ENCODE measurements at regions not wholly inside any gene's neighbourhood (a gene's known extent, or its start where the extent isn't known, plus 50 kb on each side); places are given as distances from the start of the nearest gene placed in this dataset.

DNA sequence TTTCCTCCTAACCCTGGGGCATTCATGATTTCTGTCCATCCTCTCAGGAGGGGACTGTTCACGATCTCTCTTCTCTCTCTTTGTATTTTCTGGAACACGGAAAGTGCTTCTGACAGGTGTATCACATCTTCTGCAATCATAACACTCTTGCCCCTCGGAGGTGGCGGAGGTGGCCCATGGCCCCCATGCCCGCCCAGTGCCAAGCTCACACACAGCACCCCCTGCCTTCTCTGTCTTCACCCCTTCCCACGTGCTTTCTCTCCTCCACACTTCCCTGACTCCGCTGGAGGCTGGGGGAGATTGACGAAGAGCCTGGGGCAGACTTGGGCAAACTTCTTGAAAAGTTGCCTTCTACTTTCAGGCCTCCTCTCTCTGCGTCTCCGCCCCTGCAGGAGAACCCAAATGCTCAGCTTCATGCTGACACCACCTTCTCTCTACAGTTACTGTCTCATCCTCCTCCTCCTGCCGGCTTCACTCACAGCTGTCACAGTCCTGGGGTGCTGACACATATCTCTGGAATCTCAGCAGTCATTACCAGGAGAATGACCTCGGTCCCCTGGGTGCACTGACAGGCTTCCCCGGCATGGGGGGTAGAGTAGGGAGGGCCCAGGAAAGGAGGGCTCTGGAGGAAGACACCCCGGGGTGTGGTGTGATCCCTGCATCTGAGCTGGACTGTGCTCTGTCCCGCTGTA lies 127.1 kb downstream of the ENGASE start:
- DNase-seq (ENCODE audit: low read depth in 2 of 2): no peak

DNA sequence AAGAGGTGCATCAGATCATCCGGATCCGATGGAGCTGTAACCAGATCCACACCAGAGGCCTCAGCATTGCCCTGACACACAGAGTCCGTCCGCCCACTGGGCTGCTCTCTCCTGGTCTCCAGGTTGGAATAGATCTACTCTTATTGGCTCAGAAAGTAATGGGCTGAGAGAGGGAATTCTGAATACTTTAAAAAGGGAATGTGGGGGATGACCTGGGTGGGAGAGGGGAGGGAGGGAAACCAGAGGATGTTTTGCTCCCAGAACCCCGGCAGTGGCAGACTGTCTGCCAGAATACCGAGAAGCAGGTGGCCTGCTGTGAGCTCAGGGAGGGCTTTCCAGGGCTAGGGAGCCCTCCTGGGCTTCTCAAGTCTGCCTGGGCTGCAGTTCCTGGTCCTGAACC lies 126.5 kb downstream of the ENGASE start:
- no peak for DNase-seq (ENCODE audit: low read depth in 2 of 2)

DNA sequence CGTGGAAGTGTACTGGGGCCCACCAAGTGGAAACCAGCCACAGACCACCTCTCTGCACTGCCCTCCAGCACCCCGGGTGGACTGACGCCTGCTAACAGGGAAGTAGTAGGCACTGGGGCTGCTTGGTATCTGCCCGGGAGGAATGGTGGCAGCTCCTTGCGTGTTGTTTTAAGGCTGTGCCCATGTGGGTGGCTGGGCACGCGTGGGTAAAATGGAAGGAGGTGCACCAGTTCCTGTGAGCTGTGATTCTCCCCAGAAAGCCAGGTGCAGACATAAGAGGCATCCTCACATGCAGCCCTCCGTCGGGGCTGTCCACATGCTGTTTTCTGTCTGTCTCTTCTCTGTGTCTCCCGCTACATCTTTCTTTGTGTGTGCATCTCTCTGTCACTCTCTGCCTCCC lies 122.3 kb downstream of the ENGASE start:
- DNase-seq (ENCODE audit: low read depth in 2 of 2): no peak

DNA sequence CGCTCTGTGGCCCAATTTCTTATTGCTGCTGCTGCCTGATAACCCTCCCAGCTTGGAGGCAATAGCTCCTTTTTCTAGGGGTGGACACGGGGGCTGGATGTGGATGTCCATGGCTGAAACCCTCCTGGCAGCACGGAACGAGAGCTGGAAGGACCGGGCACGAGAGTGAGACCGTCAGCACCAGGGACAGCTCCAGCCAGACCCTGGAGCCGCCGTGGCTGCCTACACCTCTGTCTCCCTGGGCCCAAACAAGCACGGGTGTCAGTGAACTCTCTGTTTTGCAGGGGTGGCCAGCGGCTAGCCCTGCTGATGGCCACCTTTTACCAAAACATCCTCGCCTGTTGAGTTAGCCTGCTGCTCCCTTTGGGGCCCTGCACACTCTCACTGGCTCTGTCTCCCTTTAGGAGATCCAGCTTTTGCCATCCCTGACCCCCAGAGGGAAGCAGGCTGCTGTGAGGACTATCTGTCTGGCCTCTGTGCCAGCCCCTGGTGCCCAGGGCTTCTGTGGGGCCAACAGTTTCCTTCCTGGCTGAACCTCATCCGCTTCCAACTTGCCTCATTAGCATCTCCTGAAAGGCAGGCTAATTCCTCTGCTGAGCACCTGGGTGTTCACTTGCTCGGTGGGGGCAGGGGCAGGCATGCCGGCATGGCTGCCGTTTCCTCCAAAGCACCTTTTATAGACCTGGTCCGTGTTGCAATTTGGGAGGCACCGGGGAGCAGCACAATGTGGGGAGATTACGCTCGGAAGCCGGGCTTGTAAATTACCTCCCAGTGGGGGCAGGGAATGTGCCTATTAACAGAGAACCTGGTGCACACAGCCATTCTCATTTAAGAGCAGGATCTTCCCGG lies 118.1 kb downstream of the ENGASE start:
- DNase-seq (ENCODE audit: low read depth in 2 of 2): peak in 1 of 2 donors; percentile 16

DNA sequence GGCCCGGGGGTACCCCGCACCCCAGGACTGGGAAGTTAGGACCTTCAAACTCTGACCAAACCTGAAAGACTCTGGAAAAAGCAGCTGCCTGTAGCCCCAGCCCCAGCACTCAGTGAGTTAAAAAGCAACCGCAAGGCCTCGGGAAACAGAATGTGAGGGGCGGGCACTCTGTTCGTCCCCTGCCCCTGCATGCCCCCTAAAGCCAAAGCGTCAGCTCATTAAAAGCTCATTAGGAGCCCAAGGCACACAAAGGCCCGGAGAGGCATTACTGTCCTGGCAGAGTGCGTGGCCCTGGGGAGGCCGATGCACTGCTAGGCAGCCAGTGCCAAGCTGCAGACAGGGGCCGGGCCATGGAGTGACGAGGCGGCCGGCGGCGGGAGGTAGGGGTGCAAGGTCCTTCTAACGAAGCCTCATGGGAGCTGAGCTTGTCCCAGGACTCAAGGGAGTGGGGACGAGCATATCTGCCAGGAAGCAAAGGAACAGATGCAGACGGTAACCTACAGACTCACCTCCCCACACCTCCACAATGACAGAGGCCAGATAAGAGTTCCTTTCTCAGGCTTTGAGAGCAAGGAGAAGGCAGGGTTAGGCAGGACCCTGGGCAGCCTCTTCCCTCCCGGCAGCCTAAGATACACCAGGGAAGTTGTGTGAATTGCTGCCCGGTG lies 116.8 kb downstream of the ENGASE start:
- no peak for DNase-seq (ENCODE audit: low read depth in 2 of 2)

DNA sequence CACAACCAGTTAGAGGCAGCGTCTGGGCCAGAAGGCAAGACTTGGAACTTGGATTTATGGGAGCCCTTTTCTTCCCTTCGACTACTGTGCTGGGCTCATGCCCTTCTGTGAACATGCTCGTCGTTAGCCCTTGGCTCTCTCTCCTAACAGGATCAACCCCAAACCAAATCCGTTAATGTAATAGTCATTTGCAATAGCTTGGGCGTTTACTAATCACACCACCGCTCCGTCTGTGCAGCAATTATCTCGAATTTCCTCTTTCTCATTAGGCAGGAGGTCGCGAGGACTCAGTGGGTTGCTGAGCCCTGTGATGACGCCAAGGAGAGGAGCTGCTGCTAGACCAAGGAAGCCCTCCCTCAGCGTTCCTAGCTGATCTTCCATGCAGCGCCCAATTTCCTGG lies 114.7 kb downstream of the ENGASE start:
- no peak for DNase-seq (ENCODE audit: low read depth in 2 of 2)

DNA sequence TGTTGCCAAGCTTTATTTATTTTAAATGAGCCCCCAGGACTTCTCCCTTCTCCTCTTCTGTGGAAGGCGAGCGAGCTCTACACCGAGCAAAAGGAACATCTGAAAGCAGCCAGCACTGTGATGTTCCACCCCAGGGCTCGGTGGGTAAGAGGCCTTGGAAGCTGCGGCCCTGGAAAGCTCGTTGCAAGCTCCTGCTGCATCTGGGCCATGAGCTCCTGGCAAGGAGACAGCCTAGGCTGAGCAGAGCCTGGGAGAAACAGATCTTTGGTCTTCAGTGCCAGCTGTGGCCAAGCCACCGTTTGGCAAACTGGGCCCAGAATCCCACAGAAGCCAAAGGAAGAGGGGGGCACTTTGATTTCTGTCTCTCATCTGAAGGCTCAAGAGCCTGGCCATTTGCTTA lies 114.1 kb downstream of the ENGASE start:
- DNase-seq (ENCODE audit: low read depth in 2 of 2): no peak

DNA sequence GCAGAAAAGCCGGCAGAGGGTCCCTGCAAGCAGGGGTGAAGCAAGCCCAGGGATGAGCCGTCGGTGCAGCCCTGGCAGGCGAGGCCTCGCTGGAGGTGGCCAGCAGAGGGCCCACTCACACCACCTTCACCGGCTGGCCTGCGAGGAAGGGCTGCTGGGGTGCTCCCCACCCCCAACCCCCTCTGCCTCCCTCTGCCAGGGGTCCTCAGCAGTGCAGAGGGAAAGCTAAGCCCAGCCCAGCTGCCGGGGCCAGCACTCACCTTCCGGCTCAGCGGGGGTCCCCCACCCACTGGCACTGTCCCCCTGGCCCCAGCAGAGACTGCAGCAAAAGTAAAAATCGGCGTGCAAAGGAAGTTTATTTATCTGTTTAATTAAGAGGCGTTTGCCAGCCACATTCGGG lies 113.4 kb downstream of the ENGASE start:
- DNase-seq (ENCODE audit: low read depth in 2 of 2): no peak

DNA sequence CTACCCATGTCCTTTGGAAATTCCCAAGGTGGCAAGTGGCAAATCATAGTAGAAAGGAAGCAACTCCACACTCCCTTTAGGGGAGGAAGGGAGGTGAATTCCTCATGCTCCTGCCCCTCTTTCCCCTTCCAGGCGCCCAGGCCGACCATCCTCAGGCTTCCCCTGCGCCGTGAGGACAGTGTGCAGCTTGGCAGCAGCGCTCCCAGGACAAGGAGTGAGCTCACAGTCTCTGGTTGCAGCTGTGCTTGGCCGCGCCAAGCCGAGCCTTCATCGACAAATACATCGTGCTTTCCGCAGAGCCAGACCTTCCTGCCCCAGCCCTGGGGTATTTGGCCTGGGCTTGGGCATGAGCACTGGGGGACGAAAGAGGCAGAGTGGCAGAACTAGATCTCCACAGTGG lies 112.6 kb downstream of the ENGASE start:
- DNase-seq (ENCODE audit: low read depth in 2 of 2): no peak

DNA sequence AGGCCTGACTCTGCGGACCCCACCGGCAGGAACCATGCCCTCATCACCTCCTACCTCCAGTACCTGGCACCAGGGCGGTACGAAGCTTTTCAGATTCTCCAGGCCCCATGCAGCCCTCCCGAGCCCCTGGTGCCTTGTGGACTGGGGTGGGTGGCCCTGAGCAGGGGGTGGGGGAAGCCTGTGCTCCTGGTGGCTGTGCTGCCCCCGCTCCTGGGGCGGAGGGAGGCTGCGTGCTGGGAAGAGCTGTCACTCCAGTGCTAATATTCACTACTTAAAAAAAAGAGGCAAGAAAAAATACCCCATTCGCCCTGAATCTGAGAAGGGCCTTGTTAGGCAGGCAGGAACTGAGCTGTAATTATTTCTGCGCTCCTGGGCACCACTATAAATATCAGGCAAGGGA lies 111.8 kb downstream of the ENGASE start:
- no peak for DNase-seq (ENCODE audit: low read depth in 2 of 2)

DNA sequence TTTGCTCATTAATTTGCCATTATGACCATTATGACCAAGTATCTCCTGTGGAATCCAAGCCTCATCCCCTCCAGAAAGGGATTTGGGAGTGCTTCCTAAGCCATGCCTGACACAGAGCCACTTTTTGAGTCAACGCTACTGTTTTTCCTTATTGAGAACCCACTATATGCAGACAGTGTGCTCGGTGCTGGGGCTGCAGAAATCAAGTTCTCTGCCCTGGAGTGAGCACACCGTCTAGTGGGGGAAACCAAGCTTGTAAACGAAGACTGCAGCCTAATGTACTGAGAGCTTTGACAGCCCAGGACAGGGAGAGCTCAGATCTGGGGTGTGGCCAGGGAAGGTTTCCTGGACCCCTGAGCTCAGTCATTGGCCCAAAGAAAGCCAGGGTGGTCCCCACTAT lies 111.0 kb downstream of the ENGASE start:
- no peak for DNase-seq (ENCODE audit: low read depth in 2 of 2)

DNA sequence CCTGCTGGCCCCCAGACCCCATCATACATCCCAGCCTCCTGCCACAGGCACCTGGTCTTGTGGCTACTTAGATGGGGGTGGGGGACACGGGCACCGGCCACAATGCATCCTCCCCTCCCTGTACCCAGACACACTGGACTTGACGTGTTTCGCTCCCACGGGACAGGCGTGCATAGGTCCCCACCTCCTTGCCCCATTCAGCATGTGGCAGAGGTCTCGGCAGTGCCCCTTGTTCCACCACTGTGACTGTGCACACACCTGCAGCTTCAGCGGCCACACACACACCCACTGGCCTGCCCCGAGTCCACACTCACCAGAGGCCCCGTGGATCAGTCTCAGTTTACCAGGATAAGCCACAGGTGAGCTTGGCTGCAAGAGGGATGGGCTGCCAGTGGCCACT lies 109.6 kb downstream of the ENGASE start:
- no peak for DNase-seq (ENCODE audit: low read depth in 2 of 2)

DNA sequence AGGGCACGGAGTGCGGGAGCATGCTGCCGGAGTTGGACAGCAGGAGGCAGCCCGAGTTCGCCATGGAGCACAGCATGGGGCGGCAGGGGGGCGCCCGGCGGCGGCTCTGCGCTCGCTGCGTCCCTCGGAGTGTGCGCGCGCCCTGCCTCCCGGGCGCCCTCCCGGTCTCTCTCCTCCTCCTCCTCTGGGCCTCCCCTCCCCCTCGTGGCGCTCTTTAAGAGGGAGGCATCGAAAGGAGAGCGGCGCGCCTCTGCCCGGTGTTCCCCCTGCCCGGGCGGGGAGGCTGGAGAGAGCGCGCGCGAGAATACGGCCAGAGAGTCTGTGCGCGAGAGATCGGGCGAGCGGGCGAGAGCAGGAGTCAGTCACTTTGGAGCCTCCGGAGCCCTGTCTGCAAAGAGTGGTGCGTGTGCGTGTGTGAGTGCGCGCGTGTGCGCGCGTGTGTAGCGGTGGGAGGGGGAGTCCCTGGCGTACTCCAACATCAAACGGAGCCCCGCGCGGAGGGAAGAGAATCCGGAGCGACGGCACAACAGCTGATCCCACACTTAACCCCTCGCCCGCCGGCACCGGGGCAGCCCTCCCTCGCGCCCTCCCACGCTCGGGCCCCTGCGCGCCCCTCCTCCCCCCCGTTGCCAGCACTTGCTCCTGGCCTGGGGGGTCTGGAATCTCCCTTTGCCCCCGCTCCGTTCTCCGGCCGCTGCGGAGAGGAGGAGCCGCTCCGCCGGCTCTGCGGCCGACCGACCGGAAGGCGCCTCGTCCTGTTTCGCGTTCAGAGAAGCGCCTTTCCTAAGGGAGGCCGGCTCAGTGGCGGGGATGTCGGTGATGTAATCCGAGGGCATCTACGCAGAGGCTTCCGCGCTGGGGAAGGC lies 108.9 kb downstream of the ENGASE start:
- no peak for DNase-seq (ENCODE audit: low read depth in 2 of 2)

DNA sequence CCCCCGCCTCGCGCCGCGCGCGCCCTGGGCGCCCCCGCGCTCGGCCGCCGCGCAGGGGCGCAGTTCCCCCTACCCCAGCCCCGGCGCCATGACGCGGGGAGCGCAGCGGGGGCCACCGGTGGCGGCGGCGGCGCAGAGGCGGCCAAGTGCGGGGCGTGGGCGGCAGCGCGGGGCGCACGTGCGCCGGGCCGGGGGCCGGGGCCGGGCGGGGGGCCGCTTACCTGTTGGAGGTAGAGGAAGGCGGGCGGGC lies 108.3 kb downstream of the ENGASE start:
- DNase-seq (ENCODE audit: low read depth in 2 of 2): no peak

DNA sequence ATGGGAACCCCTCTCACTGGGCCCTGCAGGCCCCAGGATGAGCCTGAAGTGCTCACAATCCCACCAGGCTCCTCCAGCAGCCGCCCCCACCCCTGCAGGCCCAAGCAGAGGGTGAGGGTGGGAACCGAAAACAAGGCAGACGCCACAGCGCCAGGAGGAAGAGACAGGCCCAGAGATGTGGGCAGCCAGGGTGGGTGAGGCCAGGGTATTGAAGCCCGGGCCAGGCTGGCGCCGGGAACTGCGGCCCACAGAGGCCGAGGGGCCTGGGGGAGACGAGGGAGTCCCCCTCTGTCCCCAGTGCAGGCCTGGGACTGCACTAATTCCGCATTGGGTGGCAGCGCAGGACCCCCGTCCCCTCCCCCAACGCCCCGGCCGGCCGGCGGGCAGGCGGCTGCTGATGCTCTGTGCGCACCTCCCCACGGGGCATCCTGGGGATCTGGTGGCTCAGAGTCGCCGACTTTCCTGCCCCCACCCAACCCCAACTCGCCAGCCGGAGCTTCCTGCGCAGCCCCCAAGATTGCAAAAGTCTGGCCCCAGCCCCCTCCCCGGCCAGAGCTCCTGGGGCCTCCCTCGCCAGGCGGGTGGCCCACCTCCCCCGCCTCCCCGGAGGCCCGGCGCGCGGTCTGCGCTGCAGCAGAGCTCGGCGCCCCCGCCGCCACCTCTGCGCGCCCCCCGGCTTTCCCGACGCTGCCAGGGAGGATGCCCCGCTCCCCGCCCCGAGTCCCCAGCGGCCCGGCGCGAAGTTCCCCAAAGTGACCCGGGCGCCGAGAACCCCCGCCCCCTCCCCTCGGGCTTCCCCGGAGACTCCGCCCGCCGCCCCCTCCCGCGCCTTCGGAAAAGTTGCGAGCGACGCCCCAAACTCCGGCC lies 107.8 kb downstream of the ENGASE start:
- no peak for DNase-seq (ENCODE audit: low read depth in 2 of 2)

DNA sequence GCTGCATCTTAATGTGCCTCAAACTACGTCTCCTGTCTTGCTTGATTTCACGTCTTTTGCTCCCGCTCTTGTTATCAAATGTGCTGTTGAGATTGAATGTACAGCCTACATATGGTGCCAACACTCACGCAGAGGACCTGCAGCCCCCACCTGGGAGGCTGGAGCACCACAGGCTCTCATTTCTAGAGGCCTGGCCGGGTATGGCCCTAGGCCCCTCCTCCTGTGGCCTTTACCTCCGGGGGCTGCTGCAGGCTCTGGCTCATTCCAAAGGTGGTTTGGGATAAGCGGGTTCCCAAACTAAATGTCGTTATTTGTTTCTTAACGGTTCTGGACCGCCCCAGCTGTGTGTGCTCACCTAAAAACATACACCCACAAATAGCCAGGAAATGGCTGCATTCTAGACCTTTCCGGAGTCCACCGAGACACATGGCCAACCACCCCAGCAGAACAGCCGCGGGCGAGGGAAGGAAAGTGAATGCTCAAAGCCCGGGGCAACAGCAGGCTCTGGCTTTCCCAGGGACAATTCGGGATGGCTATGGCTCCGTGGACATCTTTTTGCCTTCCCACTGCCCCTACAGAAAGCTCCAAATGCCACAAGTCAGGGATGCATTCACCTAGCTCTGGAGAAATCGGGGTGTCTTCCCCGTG lies 105.9 kb downstream of the ENGASE start:
- DNase-seq (ENCODE audit: low read depth in 2 of 2): no peak

DNA sequence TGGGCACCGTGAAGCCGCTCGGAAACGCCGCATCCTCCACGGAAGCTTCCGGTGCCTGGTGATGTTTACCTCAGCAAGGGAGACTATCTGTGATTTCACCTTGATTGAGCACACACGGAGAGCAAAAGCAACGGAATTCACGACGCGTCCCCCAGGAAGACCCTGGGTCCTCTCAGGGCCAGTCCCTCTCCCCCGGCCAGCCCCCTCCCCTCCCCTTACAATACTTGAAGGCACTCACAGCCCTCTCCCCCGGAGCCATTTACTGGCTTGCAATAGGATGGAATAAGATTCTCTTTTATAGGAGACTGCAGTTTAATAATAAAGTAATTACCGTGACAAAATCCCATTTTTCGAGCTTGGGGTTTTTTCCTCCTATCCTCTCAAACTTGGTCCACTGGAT lies 104.7 kb downstream of the ENGASE start:
- no peak for DNase-seq (ENCODE audit: low read depth in 2 of 2)

DNA sequence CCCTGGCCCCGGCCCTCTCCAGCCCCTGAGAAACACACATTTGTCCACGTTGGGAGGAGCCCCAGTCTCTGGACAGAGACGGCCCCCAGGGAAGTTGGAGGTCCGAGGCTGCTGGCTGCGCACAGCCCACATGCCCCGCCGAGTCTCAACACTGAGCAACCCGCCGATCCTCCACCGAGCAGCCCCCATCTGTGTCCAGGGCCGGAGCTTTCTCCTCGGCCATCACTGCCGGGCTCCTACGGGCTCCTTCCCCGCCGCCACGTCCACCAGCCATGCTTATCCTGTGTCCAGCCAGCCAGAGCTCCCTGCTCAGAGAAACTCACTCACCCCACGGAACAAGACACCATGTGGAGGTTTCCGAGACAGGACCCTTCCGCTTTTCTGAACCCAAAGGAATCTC lies 103.3 kb downstream of the ENGASE start:
- no peak for DNase-seq (ENCODE audit: low read depth in 2 of 2)

DNA sequence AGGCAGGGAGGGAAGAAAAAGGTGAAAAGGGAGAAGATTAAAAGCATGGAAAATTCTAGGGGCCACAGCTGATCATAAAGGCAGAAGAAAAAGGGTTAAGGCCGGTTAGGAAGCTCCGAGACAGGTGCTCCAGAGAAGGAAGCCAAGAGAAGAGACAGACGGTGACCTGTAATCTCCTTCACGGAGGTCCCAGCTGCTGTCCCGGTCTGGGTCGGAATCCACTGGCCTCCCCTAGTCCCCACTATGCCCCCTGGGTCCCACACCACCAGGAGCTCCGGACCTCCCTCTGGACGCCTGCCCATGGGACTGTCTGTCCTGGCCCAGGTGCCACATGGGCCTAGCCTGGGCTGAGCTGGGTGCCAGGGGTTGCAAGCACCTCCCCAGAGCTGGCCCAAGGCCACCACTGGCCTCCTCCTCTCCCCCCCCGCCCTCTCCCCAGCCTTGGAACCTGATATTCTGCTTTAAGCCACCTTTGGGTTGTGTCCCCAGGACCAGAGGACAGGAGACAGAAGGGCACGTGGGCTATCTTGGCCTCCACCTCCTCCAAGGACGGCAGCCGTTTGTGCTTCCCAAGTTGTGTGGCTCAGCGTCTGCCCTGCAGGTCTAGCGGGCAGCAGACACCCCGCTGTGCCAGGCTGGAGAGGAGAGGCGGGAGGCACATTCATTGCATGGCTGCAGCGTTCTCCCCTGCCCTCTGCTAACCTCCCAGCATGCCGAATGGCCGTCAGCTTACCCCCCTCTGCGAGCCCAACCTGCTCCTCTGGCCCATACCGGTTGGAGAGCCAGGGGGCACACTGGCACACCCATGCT lies 102.4 kb downstream of the ENGASE start:
- DNase-seq (ENCODE audit: low read depth in 2 of 2): no peak
